ENCODE measurements at regions not wholly inside any gene's neighbourhood (a gene's known extent, or its start where the extent isn't known, plus 50 kb on each side); places are given as distances from the start of the nearest gene placed in this dataset.
"Not testable (repeated sequence)": the region's sequence is repeated elsewhere in the genome, so short reads cannot be mapped to it uniquely, and the experiment has no call there.

DNA sequence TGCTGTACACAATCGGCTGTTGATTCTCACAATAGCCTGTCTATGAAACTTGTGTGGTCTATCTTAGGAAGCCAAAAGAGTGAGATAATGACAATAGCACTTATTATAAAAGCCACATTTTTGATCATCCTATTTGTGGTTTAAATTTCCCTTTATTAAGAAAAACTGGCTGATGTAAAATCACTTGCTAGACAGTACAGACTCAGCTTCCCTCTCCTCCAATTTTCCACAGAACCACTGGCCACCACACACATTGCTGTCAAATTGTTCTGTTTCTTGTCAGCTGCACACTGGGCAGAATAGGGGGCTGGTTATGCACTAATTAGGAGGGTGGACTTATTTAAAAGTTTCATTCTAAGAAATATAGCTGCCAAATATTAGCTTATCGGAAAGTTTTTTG lies 425.9 kb downstream of the EPHA3 start:
- no peak for DNase-seq

DNA sequence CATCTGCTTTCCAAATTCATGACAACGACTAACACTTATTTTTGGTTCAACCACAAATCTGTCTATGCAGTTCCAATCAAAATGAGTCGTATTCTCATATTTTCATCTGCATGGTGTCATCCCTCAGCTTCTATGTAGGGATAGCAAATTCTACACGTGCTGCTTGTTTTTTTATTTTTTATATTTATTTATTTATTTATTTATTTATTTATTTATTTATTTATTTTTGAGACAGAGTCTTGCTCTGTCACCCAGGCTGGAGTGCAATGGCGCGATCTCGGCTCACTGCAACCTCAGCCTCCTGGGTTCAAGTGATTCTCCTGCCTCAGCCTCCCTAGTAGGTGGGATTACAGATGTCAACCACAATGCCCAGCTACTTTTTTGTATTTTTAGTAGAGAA lies 447.2 kb downstream of the EPHA3 start:
- not testable (repeated sequence) for DNase-seq

DNA sequence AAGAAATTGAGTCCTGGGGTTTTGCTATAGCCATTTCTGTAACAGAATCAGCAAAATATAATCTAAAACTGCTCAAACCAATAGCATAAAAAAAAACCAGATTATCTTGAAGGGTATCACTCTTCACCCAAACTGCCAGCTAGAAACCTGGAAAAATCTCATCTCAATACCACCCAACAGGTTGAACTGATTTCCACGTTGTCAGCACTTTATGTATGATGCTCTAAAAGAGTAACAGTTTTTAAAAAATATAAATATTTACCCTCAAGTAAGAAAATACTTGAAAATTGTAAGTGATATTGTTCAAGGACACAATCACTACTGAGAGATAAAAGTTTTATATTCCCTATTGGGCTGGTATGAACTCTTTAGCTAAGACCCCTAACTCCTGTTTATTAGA lies 451.3 kb downstream of the EPHA3 start:
- DNase-seq: no peak

DNA sequence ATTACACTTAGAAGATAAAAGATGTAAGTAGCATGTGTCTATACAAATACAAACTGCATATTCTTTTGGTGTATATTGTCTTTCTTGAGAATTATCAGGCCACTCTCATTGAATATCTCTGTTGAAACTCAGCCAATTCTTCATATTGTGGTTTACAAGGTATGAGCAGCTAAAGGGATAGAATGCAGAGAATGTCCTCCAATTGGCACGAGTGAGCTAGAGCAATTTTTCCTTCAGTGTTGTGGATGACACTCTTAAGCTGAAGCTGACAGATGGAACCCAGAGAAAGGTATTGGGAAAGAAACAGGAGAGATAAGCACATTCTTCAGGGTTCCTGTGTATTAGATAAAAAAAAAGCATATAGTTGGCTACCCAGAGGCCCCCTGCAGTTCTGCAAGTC lies 453.1 kb downstream of the EPHA3 start:
- peak; percentile 91 for DNase-seq

DNA sequence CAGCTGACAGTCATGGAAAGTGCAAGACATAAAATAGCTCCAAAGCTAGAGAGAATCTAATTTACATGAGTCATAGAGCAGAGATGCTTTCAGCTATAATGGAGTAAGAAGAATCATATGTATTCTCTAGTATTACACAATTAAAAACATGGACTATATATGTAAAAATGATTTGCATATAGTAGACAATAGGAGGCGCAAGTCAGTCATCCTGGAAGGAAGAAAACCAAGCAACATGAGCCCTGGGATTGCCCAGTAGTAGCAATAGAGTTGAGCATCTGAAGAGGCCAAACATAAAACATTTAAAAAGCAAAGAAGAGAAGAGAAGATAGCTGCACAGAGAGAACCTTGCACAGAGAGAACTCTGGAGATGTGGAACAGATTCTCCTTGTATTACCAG lies 455.0 kb downstream of the EPHA3 start:
- DNase-seq: peak; percentile 63

DNA sequence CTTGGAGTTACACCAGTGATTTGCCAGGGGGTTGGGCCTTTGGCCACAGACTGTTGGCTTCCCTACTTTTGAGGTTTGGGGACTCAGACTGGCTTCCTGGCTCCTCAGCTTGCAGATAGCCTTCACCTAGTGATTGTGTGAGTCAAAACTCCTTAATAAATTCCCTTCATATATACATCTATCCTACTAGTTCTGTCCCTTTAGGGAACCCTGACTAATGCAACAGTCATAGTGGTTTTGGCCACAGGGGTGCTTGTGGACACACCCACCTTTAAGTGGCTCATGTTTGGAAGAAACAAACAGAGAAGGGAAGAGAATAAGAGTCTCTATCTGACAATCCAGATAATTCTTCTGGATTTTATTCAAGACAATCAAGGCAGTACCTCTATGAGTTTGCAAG lies 457.7 kb downstream of the EPHA3 start:
- DNase-seq: peak; percentile 23

DNA sequence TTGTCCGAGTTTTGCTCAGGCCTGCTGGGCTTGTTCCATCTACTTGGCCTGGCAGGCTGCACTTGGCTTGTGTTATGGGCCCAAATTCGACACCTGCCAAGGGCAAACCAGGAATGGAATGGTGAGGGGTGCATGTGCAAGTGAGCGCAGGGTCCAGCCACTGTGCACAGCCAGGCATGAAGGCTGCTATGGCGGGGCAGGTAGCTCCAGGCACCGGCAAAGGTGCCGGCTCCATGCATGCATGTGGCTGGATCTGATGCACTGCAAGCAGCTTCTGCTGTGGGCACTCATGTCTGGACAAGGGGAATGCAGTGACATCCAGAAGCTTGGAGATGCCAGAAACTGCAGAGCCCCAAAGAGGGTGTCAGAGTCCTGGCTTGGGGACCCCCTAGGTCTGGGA lies 463.0 kb downstream of the EPHA3 start:
- no peak for DNase-seq

DNA sequence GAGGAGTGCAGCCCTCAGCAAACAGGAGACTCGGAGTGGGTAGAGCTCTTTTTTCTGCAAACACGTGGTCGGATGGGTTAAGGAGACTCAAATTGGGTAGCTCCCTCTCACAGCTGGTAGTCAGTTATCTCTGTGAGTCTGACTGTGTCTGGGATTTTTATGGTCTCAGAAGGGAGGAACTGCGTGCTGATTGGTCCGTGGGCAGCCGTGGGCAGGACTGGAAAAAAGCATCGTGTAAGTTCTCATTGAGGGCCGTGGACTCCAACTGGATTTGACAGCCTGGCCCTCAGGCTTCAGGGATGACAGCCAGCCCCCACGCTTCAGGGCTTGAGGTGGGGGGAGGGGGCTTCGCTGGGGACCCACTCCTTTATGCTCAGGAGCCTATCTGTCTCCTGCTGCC lies 463.9 kb downstream of the EPHA3 start:
- DNase-seq: no peak

DNA sequence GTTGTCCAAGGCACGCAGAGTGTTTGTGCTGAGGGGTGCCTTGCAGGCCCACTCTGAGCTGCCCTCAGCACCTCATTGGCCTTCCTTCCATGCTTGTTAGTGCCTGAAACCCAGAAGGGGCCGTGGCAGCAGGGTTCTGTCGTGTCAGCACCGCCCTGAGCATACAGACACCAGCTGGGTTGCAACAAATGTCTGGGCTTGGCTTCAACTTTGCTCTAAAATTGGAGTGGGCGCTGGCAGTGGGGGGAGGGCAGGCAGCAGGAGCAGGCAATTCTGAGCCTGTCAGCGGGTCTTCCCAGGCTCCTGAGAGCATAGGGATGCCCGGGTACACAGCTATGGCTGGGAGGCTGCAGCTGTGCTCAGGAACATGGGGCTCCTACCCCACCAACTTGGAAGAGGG lies 464.3 kb downstream of the EPHA3 start:
- DNase-seq: no peak

DNA sequence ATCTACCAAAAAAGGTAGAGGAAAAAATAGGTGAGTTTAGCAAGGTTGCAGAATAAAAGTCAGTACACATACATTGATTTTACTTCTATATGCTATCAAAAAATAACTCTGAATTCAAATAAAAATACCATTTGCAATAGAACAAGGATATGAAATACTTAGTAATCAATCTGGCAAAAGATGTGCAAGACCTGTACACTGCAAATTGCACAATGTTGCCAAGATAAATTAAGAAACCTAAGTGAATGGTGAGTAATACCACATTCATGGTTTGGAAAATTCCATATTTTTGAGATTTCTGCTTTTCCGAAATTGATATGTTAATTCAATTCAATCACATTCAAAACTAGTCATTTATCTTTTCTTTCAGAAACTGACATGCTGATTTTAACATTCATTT lies 464.8 kb downstream of the EPHA3 start:
- DNase-seq: no peak

DNA sequence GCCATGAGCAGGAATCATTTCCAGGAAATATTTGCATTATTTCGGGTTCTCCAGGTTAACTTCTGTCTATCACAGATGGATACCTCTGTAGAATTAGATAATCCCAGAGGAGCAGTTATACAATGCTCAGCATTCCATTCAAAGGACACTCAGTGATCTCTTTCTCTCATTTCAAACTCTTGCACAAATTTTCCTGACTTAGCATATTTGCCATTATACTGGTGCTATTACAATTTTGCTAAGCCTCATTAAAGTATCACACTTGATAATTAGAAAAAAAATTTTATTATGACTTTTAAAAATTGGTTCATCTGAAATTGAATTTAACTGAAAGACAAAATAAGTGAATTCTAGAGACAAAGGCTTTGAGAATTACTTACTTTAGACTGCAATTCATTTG lies 469.0 kb downstream of the EPHA3 start:
- no peak for DNase-seq

DNA sequence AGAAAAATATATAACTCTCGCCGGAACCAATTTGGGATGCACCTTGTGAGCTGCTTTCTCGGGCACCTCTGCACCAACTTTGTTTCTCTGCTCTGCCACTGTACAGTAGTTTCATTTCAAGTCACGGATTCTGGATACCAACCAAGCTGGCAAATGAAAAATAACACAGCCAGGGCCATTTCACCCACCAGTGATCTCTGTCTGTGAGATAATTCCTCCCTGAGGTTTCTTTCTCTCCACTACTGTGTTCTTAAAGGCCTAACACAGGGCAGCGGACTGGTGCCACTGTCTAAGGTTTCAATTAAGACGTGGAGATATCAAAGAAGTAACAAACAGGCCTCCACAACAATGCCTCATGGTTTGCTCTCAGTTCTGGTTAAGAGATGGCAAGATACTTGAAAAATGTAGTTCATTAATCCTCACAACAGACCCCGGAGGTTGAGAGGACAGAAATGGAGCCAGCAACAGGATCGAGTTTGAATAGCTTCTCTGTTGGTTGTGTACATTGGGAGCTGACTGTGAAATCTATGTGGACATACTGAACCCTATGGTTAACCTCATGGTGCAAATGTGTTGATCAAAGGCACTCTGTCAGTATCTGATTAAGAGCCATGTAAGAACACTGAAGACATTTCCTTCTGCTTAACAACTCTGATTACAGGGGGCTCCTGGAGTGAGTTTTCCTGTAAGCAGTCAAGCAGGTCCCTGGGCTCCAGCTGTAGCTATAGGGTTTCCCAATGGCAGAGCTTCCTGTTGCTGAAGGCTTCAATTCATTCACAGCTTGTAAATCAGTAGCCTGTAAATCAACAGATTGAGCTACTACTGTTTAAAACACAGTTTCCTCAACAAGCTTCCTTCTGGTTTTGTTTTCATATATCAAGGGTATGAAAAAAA lies 470.5 kb downstream of the EPHA3 start:
- no peak for DNase-seq

DNA sequence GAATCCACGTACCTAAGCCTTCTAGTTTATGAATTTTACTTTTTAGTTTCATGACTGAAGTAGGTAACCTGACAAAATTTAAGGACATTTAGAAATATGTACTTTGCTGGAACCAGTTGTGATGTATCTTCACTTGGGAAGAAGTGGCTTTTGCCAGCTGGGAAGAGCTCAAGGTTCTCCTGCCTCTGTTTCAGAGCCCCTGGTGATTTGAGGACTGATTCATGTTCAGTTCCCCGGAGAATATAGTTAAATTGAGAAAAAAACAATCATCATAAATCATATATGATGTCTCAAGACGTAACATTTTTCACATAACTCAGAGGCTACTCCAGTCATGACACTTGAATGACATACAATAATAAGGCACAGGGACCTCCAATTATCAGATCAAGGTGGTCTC lies 473.4 kb downstream of the EPHA3 start:
- DNase-seq: no peak

DNA sequence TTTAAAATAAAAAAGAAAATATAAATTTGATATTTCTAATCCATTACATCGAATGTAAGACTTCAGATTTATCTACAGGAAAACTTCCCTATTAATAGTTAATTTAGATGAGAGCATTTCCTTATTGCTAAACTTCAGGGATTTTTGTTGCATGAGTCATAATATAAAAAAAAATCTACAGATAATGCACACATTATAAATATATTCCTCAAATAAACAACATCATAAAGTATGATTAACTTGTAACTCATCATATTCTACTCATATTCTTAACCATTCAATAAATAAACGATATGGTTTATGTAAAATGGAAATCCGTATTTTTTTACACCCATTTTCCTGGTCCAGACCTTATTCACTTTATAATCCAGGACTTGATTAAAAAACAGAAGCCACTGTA lies 477.0 kb downstream of the EPHA3 start:
- no peak for DNase-seq

DNA sequence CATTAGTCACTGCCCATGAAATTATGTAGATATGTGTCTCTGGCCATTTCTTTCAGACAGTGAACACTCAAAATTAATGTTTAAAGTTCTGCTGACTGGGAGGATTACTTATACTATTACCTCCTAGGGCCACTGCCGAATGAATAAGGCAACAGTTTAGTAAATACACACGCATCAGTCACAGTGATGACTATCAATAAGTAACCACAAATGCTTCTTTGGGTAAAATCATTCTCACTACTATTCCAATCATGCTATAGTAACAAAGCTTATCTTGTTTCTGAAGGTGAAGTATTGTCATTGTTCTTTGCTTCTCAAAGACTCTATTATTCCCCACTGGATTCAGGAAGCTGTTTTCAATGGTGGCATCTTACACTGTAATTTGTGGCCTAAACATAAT lies 478.8 kb downstream of the EPHA3 start:
- no peak for DNase-seq

DNA sequence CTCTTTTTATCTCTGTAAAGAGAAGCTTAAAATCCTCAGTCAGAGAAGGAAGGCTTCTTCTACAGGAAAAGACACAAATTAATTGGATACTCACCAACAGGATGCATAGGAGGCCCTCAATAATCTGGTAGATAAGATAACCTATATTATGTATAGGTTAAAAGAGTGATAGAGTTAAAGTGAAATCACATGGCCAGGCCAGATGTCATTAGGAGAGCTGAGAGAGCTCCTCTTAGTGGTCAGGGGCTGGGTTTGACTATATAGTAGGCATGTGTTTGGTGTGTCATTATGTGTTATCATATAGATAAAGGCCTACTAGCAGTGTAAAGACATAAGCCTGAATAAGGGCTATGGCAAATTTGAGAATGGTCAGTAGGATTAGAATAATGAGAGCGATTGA lies 479.3 kb downstream of the EPHA3 start:
- no peak for DNase-seq

DNA sequence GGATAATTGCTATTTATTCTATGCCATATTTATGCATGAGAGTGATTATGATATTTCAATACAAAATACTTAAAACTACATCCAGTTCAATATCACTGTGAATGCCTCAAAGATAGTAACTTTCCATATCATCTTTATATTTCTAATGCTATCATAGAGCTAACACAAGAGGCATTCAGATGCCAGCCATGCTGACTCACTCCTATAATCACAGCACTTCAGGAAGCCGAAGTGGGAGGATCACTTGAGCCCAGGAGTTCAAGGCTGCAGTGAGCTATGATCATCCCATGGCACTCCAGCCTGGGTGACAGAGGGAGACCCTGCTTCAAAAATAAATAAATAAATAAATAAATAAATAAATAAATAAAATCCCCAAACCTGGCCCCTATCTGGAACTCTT lies 498.7 kb downstream of the EPHA3 start:
- no peak for DNase-seq

DNA sequence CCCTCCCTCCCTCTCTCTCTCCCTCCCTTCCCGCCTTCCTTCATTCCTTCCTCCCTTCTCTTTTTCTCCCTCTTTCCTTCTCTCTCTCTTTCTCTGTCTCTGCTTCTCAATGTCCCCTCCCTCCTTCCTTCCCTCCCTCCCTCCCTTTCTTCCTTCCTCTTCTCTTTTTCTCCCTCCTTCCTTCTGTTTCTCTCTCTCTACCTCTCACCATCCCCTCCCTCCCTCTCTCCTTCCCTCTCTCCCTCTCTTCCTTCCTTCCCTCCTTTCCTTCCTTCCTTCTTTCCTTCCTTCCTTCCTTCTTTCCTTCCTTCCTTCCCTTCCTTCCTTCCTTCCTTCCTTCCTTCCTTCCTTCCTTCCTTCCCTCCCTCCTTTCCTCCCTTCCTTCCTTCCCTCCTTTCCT lies 504.6 kb downstream of the EPHA3 start:
- DNase-seq: no peak

DNA sequence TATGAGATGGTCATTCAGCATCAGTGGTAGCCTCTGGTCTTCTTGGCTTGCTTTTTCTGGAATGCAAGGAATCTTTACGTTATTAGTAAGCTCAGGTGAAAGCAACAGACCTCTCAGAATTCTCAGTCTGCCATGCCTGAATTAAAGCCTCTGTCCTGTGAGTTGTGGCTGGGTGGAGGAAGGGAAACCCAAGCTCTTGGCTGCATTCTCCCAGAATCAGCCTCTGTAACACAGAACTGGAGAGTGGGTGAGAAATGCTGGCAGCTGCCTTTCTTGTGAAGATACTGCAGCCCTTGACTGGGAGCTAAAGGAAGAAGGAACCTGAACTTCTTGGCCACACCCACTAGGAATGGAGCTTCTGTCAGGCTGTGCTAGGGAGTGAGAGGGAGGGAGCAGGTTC lies 505.8 kb downstream of the EPHA3 start:
- DNase-seq: no peak

DNA sequence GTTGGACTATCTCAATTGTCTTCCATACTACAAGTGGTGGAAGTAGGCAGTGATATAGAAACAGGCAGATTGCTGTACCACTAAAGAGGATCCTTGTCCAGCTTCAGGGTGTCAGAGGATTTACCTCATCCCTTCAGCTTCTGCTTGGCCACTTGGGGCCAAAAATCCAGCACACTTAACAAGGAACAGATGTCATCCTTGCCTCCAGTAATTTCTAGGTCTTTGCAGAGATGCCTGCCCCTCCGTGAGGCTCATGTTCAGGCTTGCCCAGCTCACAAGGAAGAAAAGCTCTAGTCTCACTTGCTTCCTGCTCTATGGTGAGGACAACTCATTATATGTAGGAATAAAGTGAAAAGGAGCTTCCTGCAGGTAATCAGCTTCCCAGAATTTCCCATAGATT lies 510.3 kb downstream of the EPHA3 start:
- DNase-seq: peak; percentile 40

DNA sequence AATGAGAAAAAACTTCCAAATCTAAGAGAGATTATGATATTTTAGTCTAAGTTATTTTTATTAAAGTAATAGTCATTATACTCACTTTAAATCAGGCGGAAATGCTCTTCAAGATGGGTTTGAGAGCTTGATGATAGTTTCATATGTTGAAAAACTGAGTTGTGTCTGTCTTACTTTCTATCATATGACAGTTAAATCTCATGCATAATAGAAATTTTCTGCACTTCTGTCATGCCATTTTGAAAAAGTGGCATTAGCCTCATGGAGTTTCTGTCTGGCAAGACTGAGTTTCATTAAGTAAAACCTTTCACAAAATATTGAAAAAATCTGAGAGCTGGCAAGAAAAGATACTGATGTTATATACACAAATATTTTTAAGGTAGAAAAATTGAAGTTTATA lies 511.8 kb downstream of the EPHA3 start:
- no peak for DNase-seq

DNA sequence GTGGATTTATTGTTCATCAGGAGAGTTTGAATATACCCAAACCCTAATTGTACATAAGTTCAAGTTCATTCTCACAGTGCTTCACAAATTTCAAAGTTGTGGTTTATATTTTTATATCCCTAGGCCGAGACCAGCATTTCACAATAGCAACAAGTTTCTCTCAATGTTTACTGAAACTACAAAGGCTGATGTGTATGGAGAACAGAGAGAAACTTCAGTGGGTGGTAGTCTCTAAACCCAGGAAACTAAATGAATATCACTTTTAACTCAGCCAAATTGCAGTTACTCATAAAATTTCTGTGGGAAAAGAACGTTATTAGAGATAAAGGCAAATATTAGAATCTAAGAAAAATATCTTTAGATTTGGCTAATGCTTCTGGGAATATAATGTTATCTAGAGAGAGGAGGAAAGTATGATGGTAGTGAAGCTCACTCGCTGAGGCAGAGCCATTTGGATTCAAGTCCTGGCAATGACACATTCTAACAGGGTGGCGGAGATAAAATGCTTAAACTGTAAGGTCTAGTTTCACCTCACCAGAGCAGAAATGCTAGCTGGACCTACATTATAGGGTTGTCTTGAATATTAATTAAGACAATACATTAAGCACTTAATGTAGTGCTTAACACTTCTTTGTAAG lies 514.8 kb downstream of the EPHA3 start:
- DNase-seq: no peak

DNA sequence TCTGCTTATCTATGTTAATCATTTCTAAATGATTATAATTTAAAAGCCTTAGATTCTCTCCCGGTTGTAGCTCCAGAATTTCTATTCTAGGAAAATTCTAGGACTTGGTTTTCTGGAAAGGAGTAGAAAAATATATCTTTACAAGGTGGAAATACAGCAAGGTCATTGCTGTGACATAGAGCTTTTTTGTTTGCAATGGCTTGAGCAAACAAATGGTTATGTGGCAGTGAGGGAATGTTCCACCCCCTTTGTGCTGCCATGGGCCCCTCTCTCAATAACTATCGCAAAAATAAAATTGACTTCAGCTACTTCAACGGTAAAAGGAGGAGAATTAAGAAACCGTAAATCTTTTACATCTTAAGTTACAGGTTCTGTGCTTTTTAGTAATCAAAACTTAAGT lies 517.1 kb downstream of the EPHA3 start:
- no peak for DNase-seq

DNA sequence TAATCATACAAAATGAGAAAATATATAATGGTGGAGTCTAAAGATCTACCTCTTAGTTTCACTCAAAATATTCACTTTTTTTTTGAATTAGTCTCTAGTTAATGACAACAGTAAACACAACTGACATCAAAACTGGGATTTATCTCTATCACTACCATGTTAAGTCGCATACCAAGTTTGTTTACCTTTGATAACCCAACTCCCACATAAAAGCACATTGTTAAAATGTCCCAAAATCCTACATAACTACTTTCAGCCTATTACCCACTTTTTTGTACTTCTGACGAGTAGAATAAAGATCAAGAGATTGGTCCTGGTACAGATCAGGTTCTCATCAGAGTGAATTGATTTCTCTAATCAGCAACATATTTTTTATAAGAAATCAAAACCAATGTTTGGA lies 518.5 kb downstream of the EPHA3 start:
- DNase-seq: no peak

Data from fibroblast of skin of abdomen (primary cell).